Hippocampal formation (tissue), 2 donors: ENCODE measurements at regions not wholly inside any gene's neighbourhood (a gene's known extent, or its start where the extent isn't known, plus 50 kb on each side); places are given as distances from the start of the nearest gene placed in this dataset.

Experiments used
- DNase-seq, 2 donors: peaks; one replicate each; lab custom pipeline; 2025; lab: John Stamatoyannopoulos, UW

- DNase-seq, result no peak
Measured at GRCh38 chr7:67843001-67843565, 846.5 kb downstream of the TYW1 start.

GRCh38 chr7:67843615-67844014 lies 847.0 kb downstream of the TYW1 start:
- no peak for DNase-seq

- DNase-seq, result no peak
Measured at GRCh38 chr7:67847092-67847787, 850.6 kb downstream of the TYW1 start.

- peak in 1 of 2 donors; percentile 53 for DNase-seq
Measured at GRCh38 chr7:67854221-67855178, 857.9 kb downstream of the TYW1 start.

- no peak for DNase-seq
Measured at GRCh38 chr7:67855322-67855721, 858.7 kb downstream of the TYW1 start.

GRCh38 chr7:67856046-67856445 lies 859.4 kb downstream of the TYW1 start:
- DNase-seq, result no peak

- DNase-seq, result no peak
Measured at GRCh38 chr7:67857698-67858097, 861.1 kb downstream of the TYW1 start.

- no peak for DNase-seq
Measured at GRCh38 chr7:67858931-67859330, 862.3 kb downstream of the TYW1 start.

- DNase-seq, result no peak
Measured at GRCh38 chr7:67863911-67864310, 867.3 kb downstream of the TYW1 start.

GRCh38 chr7:67866054-67866453 lies 869.4 kb downstream of the TYW1 start:
- DNase-seq, result no peak

- DNase-seq, result no peak
Measured at GRCh38 chr7:67866812-67867211, 870.2 kb downstream of the TYW1 start.

- no peak for DNase-seq
Measured at GRCh38 chr7:67870396-67870795, 873.8 kb downstream of the TYW1 start.

- DNase-seq, result no peak
Measured at GRCh38 chr7:67875558-67875957, 878.9 kb downstream of the TYW1 start.

GRCh38 chr7:67878808-67879207 lies 882.2 kb downstream of the TYW1 start:
- no peak for DNase-seq

- DNase-seq, result no peak
Measured at GRCh38 chr7:67882843-67883242, 886.2 kb downstream of the TYW1 start.

- no peak for DNase-seq
Measured at GRCh38 chr7:67890316-67890715, 893.7 kb downstream of the TYW1 start.

GRCh38 chr7:67894746-67895145 lies 898.1 kb downstream of the TYW1 start:
- no peak for DNase-seq

GRCh38 chr7:67896721-67897120 lies 900.1 kb downstream of the TYW1 start:
- no peak for DNase-seq

GRCh38 chr7:67900456-67900855 lies 903.8 kb downstream of the TYW1 start:
- no peak for DNase-seq

- DNase-seq, result no peak
Measured at GRCh38 chr7:67901808-67902480, 905.3 kb downstream of the TYW1 start.

GRCh38 chr7:67907792-67908191 lies 911.2 kb downstream of the TYW1 start:
- DNase-seq, result no peak

- no peak for DNase-seq
Measured at GRCh38 chr7:67912437-67912836, 915.8 kb downstream of the TYW1 start.
